Activated CD4-positive, alpha-beta T cell treated with anti-CD3 and anti-CD28 coated beads, Interleukin-2, Interleukin-6, amounts not matched to agents 100 ng/mL and 50 ng/mL, durations not matched to agents 16 hours and 8 hours (primary cell): ENCODE measurements at regions not wholly inside any gene's neighbourhood (a gene's known extent, or its start where the extent isn't known, plus 50 kb on each side); places are given as distances from the start of the nearest gene placed in this dataset.
A peak's percentile ranks its signal among the peaks of the same experiment; 100 is the strongest.

Experiments
- DNase-seq: peaks from one replicate; pipeline ENCODE4 v3.0.0-alpha.2; 2020

GRCh38 chr10:43754569-43755260, 106.0 kb upstream of the ZNF32 start:
- DNase-seq: no peak

DNA sequence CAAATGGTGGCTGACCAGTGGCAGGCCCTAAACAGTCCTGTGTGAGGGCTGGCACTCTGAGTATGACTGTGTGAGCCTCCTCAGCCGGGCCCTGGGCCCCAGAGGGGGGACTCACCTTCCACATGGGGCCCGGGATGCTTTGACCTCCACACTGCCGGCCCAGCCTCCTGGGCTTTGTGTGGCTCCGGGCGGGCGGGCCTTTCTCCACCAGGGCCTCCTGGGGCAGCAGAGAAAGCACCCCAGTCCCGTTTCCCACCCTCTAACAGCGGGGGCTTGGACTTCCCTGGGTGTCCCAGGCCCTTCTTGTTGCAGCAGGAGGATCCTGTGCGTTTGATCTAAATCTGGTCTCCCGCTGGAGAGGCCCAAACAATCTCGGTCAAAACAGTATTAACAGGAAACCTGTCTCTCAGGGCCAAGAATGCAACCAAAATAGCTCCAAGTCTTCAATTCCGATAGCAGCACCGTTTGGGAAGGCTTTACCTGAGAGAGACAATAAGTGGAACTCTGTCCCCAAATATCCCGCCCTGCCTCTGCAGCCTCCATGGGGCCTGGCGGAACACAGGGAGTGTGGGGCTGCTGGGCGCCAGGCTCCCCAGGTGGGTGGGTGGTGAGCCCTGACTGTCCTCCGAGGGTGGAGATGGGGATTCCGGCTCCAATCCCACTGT, 104.8 kb upstream of the ZNF32 start:
- DNase-seq: no peak

GRCh38 chr10:43752682-43753081, 104.0 kb upstream of the ZNF32 start:
- no peak for DNase-seq

- DNase-seq: no peak
Measured at GRCh38 chr10:43751646-43752045, 103.0 kb upstream of the ZNF32 start.

DNA sequence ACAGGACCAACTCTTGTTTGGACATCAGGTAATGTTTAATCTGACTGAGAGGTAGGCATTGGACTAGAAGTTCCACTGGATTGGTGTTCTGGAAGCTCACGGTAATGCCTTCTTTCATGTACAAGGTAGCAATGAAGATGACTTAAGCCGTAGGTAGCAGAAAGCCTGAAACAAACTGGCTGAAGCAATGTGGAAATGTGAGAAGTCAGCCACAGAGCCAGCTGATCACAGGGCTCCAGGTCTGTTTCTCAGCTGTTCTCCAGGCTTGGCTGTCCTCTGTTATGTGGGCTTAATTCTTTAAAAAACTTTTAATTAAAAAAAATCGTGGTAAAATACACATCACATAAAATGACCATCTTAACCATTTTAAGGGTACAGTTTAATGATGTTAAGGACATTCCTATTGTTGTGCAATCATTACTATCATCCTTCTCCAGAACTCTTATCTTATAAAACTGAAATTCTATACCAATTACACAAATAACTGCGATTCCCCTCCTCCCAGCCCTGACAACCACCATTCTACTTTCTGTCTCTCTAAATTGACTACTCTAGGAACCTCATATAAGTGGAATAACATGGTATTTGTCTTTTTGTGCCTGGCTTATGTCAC, 101.4 kb upstream of the ZNF32 start:
- no peak for DNase-seq

DNA sequence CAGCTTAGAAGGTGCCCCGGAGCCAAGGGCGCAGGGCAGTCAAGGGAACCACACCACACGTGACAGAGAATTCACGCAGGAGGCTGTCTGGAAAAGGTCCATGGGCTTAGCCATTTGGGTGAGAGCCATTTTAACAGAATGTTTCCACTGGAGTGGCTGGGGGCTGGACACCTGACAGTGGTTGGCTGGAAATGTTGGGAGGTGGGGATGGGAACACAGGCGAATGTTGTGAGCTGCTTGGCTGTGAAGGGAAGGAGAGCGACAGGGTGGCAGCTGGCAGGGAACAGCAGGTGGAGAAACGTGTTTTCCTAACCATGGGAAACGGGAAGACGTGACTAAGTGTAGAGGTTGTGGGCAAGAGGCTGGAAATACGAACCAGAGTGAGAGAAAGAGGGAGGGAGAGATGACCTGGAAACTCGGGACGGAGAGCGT, 100.5 kb upstream of the ZNF32 start:
- no peak for DNase-seq

- DNase-seq: no peak
Measured at GRCh38 chr10:43748560-43748959, 99.9 kb upstream of the ZNF32 start.

- DNase-seq: no peak
Measured at GRCh38 chr10:43746906-43747305, 98.2 kb upstream of the ZNF32 start.

DNA sequence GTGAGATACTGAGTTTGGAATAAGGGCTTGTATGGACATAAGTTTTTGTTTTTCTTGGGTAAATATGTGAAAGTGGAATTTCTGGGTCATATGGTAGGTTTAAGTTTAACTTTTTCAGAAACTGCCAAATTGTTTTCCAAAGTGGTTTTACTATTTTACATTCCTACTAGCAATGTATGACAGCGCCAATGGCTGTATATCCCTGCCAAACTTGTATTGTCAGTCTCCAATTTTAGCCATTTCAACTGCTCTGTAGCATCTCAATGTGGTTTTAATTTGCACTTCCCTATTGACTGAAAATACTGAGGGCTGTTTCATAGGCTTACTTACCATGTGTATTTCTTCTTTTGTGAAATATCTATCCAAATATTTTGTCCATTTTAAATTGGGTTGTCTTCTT, 90.5 kb upstream of the ZNF32 start:
- DNase-seq: no peak

- no peak for DNase-seq
Measured at GRCh38 chr10:43737003-43737402, 88.3 kb upstream of the ZNF32 start.

DNA sequence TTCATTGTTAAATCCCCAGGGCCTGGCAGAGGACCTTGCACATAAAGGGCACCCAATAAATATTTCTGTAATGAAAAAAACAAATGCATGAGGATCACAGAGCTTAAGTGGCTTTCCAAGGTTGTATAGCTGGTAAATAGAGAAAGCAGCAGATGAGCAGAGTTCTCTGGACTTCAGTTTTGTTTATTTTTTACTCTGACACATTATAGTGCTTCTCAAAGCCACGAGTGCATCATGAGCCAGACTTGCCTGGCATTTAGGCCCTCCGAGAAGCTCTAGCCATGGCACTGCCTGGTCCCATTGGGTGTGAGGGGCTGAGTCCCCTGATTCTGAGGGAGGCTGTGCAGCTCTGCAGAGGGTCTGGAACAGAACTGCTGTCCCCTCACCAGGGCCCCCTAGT, 87.2 kb upstream of the ZNF32 start:
- no peak for DNase-seq

DNA sequence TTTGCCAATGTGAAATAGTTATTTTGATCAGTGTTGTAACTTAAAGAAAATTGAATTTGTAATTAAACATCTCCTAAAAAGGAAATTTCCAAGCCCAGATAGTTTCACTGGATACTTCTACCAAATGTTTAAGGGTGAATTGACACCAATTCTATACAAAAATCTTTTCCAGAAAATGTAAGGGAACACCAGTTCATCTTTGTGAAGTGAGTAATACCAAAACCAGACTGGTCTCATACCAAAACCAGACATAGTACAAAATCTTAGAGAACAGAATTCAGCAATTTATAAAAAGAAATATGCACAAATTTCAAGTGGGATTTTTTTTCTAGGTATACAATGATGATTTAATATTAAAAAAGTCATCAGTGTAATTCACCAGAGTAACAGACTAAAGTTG, 86.0 kb upstream of the ZNF32 start:
- DNase-seq: peak; percentile 15

DNA sequence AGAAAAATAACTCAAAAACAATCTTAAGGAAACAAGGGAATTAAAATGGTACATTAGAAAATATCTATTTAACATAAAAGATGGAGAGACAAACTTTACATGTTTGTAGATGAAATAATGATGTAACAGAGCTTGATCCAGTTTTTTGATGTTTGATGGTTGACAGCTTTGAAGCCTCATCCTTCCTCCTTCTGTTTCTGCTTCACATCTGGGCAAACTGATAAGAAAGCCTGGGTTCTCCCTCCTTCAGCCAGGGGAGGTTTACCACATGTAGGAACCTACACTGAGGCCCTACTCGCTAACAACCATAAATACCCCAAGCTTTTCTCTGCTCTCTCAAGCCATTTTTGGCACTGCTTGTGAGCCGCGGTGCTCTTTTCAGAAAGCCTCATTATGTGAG, 82.8 kb upstream of the ZNF32 start:
- DNase-seq: no peak

DNA sequence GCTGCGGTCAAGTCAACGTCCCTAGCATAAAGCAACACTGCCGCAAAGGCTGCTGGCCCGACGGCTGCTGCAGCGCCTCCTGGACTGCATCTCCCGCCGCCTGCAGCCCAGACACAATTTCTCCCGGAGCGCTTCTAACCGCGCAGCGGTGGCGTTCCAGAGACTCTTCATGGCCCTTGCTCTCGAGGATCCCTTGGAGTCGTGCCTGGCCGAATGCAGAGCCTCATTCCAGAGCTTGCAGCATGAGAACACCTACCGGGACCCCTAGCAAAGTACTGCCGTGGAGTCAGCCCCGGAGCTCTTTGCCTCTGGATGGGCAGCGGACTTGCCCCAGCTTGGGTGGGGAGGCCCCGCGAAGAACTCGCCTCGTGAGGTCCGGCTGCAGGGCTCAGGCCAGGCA, 79.7 kb upstream of the ZNF32 start:
- DNase-seq: no peak

GRCh38 chr10:43727935-43728334, 79.3 kb upstream of the ZNF32 start:
- DNase-seq: no peak

GRCh38 chr10:43715334-43715733, 66.7 kb upstream of the ZNF32 start:
- DNase-seq: no peak

GRCh38 chr10:43712821-43713584, 64.3 kb upstream of the ZNF32 start:
- no peak for DNase-seq

DNA sequence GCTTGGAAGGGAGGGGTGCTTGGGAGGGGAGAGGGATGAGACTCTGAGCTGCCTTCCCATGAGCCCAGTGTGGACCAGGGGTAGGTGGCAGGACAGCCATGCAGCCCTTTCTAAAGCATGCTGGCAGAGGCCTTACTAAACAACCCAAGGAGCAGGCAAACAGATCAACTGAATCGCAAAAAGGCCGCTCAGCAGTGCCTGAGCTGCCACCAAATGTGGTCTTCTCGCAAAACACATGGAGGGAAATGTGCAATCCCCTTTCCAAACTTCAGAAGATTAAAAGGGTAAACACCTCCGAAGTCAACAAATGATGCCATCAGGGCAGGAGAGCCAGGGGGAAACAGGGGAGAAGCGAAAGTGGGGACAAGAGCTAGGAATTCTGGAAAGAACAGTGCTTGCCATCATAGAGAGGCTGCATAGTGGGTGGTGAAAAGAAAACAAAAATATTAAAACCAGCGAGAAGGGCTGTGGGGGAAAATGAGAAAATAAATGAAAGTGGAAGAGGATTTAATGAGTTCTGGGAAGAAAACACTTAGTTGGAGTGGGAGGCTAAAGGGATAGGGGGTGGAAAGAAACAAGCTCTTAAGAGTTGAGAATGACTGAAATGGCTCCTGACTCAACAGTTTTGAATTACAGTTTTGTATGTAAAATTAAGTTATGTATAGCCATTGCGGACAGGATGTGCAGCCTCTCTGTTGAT, 62.2 kb upstream of the ZNF32 start:
- no peak for DNase-seq

- DNase-seq: no peak
Measured at GRCh38 chr10:43708262-43708661, 59.6 kb upstream of the ZNF32 start.

- DNase-seq: no peak
Measured at GRCh38 chr10:43707770-43708169, 59.1 kb upstream of the ZNF32 start.

GRCh38 chr10:43706166-43706565, 57.5 kb upstream of the ZNF32 start:
- no peak for DNase-seq

DNA sequence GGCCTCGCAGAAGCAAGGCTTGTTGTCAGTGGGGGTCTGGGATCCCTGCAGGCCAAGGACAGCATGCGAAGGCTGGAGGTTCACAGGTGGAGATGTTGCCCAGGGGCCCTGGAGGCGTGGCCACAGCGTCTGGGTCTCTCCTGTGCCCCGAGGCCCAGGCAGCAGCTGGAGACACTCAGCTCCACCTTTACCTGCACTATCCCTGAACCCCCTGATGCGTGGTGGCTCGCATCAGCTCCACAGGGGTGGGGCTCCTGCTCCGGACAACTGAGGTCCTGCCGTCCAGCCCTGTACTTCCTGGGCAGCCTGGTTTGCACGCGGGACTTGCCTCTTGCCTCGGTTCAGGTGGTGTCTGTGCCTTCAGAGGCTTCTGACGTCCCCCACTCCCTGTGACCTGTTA, 54.6 kb upstream of the ZNF32 start:
- no peak for DNase-seq

DNA sequence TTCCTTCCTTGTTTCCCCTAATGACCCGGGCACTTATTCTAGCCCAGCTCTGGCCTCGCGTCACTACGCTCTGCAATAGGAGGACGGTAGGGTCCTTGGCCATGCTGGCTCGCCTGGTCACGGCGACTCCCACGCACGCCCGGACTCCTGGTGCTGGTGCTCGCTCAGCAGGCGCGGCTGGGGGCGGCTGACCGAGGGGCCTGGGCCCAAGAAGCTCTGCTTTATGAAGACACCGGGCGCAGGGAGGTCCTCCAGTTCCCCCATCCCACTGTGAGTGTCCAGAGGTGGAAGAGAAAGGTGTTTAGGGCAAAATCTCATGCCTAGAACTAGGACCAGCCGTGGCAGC, 54.2 kb upstream of the ZNF32 start:
- no peak for DNase-seq
